ENCODE measurements at regions not wholly inside any gene's neighbourhood (a gene's known extent, or its start where the extent isn't known, plus 50 kb on each side); places are given as distances from the start of the nearest gene placed in this dataset.
"Not testable (repeated sequence)": the region's sequence is repeated elsewhere in the genome, so short reads cannot be mapped to it uniquely, and the experiment has no call there.

- DNase-seq (ENCODE audit: low spot score in 2 of 2), result peak in 1 of 2 donors; percentile 53
- Histone ChIP-seq H3K9me3 (no peaks in the 10 kb centered on the region), H3K4me3 (no peak overlapping the region), H3K27me3 (no peaks in the 10 kb centered on the region), H3K4me1 (no peaks in the 10 kb centered on the region), H3K27ac (no peak overlapping the region), H3K36me3 (no peaks in the 10 kb centered on the region)
- TF ChIP-seq POLR2A (IDR thresholded peaks at IDR 0.05) (no peak), POLR2AphosphoS5 (IDR thresholded peaks at IDR 0.05) (no peak)
- TF ChIP-seq, protein P1, sequence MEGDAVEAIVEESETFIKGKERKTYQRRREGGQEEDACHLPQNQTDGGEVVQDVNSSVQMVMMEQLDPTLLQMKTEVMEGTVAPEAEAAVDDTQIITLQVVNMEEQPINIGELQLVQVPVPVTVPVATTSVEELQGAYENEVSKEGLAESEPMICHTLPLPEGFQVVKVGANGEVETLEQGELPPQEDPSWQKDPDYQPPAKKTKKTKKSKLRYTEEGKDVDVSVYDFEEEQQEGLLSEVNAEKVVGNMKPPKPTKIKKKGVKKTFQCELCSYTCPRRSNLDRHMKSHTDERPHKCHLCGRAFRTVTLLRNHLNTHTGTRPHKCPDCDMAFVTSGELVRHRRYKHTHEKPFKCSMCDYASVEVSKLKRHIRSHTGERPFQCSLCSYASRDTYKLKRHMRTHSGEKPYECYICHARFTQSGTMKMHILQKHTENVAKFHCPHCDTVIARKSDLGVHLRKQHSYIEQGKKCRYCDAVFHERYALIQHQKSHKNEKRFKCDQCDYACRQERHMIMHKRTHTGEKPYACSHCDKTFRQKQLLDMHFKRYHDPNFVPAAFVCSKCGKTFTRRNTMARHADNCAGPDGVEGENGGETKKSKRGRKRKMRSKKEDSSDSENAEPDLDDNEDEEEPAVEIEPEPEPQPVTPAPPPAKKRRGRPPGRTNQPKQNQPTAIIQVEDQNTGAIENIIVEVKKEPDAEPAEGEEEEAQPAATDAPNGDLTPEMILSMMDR (IDR thresholded peaks at IDR 0.05), result no peak
- intact Hi-C loops (cut with DNase I; ENCODE audit: low total_unique reads), result no loop called here
Observed at GRCh38 chr4:169922632-169923276, 103.4 kb downstream of the MFAP3L start.

DNA sequence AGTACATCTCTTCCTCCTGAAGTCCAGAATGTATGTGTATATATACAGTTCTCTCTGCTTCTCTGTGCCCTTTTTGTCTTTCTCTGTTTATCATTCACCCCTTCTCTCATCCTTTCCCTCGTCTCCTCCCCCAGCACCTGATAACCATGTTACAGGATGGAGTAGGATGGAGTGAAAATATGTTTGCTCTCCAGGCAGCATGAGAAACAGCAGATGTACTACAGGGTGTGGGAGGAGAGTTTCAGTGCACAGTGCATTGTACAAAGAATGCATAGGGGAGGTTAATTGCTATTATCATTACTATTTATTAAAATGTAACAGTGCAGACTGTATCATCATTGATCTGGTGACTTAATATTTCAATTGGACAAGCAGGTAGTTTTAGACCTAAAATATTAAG is 104.5 kb downstream of the MFAP3L start:
- TF ChIP-seq POLR2AphosphoS5 (IDR thresholded peaks at IDR 0.05), result no peak
- no peak for TF ChIP-seq POLR2A (IDR thresholded peaks at IDR 0.05)
- TF ChIP-seq, protein P1 (IDR thresholded peaks at IDR 0.05), result no peak

DNA sequence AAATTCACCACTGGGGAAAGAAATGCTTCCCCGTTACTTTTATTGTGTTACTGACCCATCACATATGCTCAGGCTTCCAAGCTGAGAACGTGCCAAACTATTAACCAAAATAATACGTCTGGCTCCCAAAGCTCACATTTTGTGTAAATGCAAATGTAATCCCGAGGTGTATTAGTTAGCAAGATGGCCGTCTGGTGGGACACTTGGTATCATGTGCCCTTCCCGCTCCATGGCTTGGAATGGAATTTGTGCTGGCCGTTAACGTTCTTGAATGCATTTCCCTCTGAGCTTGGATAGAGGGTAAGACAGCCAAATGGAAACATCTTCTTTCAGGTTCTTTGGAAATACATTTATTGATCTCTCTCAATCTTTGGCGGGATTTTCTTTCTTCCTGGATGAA is 105.0 kb downstream of the MFAP3L start:
- H3K4me1 ChIP-seq, result no peaks in the 10 kb centered on the region
- no peak for DNase-seq (ENCODE audit: low spot score in 2 of 2)
- intact Hi-C loops (cut with DNase I; ENCODE audit: low total_unique reads), result no loop called here
- H3K4me3 ChIP-seq, result no peak overlapping the region
- no peak for TF ChIP-seq POLR2AphosphoS5 (IDR thresholded peaks at IDR 0.05)
- TF ChIP-seq POLR2A (IDR thresholded peaks at IDR 0.05), result no peak
- TF ChIP-seq, protein P1 (IDR thresholded peaks at IDR 0.05), result no peak
- no peaks in the 10 kb centered on the region for H3K36me3 ChIP-seq
- H3K27me3 ChIP-seq, result no peaks in the 10 kb centered on the region
- peaks cover 0 to 7% of the 10 kb centered on the region in 2 donors for H3K9me3 ChIP-seq
- H3K27ac ChIP-seq, result no peak overlapping the region

More for the DNA sequence above, 104.5 kb downstream of the MFAP3L start:
- Histone ChIP-seq H3K4me1 (no peaks in the 10 kb centered on the region), H3K4me3 (no peak overlapping the region), H3K27ac (no peak overlapping the region), H3K36me3 (no peaks in the 10 kb centered on the region), H3K9me3 (peaks cover 0 to 5% of the 10 kb centered on the region in 2 donors), H3K27me3 (no peaks in the 10 kb centered on the region)
- intact Hi-C loops (cut with DNase I; ENCODE audit: low total_unique reads), result no loop called here
- DNase-seq (ENCODE audit: low spot score in 2 of 2), result no peak

- H3K36me3 ChIP-seq; intact Hi-C loops (cut with DNase I; ENCODE audit: low total_unique reads); H3K9me3 ChIP-seq; H3K27ac ChIP-seq; H3K4me1 ChIP-seq; H3K4me3 ChIP-seq; DNase-seq (ENCODE audit: low spot score in 2 of 2); H3K27me3 ChIP-seq: not testable (repeated sequence)
Observed at GRCh38 chr4:169919194-169920124, 106.7 kb downstream of the MFAP3L start.

- Histone ChIP-seq H3K4me1 (no peaks in the 10 kb centered on the region), H3K4me3 (no peak overlapping the region), H3K27me3 (no peaks in the 10 kb centered on the region), H3K9me3 (peaks cover 0 to 7% of the 10 kb centered on the region in 2 donors), H3K27ac (no peak overlapping the region), H3K36me3 (no peaks in the 10 kb centered on the region)
- intact Hi-C loops (cut with DNase I; ENCODE audit: low total_unique reads), result no loop called here
- TF ChIP-seq POLR2A (IDR thresholded peaks at IDR 0.05), result no peak
- no peak for TF ChIP-seq POLR2AphosphoS5 (IDR thresholded peaks at IDR 0.05)
- TF ChIP-seq, protein P1 (IDR thresholded peaks at IDR 0.05), result no peak
- no peak for DNase-seq (ENCODE audit: low spot score in 2 of 2)
Observed at GRCh38 chr4:169915545-169915944, 110.7 kb downstream of the MFAP3L start.

All from breast epithelium (tissue), 4 donors.